PC-9 (cell line): ENCODE measurements at regions not wholly inside any gene's neighbourhood (a gene's known extent, or its start where the extent isn't known, plus 50 kb on each side); places are given as distances from the start of the nearest gene placed in this dataset.
A peak's percentile ranks its signal among the peaks of the same experiment; 100 is the strongest.
"Not testable (repeated sequence)": the region's sequence is repeated elsewhere in the genome, so short reads cannot be mapped to it uniquely, and the experiment has no call there.

Experiments used
- BruUV-seq: library from RNA; stranded (reverse); fragments of 400-500 nt; replicated peaks from 2 replicates; lab custom pipeline; 2021; lab: Mats Ljungman, UMichigan
- CTCF ChIA-PET: fragments of 300-600 bp; sonication (Branson Sonifier 250); formaldehyde crosslinking; loops from one replicate; lab custom pipeline; 2022; ENCODE audit warnings: antibody characterized with exemption; lab: Charles Lee
- POLR2A ChIA-PET: fragments of 300-600 bp; sonication (Branson Sonifier 250); formaldehyde crosslinking; loops from one replicate; lab custom pipeline; 2022; ENCODE audit warnings: antibody characterized with exemption; ENCODE audit not compliant: unreplicated experiment; lab: Charles Lee
- DNase-seq, 2 experiments: peaks; one replicate each; pipeline versions ENCODE4 v3.0.0 to v3.0.0-alpha.2; 2015 to 2022; ENCODE audit warnings: mixed read lengths in 1 of 2
- H2AFZ ChIP-seq: fragments of 200-600 bp; sonication (generic); 2 replicates; pipeline ENCODE4 v1.8.1; 2017; ENCODE audit warnings: antibody characterized with exemption
- H3F3A ChIP-seq: fragments of 200-600 bp; sonication (generic); 2 replicates; pipeline ENCODE4 v1.8.1; 2017; ENCODE audit warnings: antibody characterized with exemption, mild to moderate bottlenecking, low read depth; ENCODE audit not compliant: insufficient read depth
- H3K27ac ChIP-seq: fragments of 200-600 bp; sonication (generic); 2 replicates; pipeline ENCODE4 v1.6.1; 2016; ENCODE audit warnings: mixed run types
- H3K27me3 ChIP-seq: fragments of 200-600 bp; sonication (generic); 2 replicates; pipeline ENCODE4 v1.6.1; 2016; ENCODE audit warnings: low read depth, mixed run types; ENCODE audit not compliant: insufficient read depth
- H3K36me3 ChIP-seq: fragments of 200-600 bp; sonication (generic); 2 replicates; pipeline ENCODE4 v1.6.1; 2016; ENCODE audit warnings: low read depth, mixed run types
- H3K4me1 ChIP-seq: fragments of 200-600 bp; sonication (generic); replicated peaks from 2 replicates; pipeline ENCODE4 v1.6.1; 2016; ENCODE audit warnings: mixed run types; ENCODE audit not compliant: insufficient read depth
- H3K4me2 ChIP-seq: fragments of 200-600 bp; sonication (generic); 2 replicates; pipeline ENCODE4 v1.6.1; 2017; ENCODE audit warnings: mixed run types
- H3K4me3 ChIP-seq: fragments of 200-600 bp; sonication (generic); 2 replicates; pipeline ENCODE4 v1.6.1; 2016; ENCODE audit warnings: mixed run types
- H3K79me2 ChIP-seq: fragments of 200-600 bp; sonication (generic); 2 replicates; pipeline ENCODE4 v1.6.1; 2017; ENCODE audit warnings: low read depth, mixed run types
- H3K9me2 ChIP-seq: fragments of 200-600 bp; sonication (generic); 2 replicates; pipeline ENCODE4 v1.8.1; 2017; ENCODE audit warnings: mild to moderate bottlenecking; ENCODE audit not compliant: insufficient read depth
- H3K9me3 ChIP-seq: fragments of 200-600 bp; sonication (generic); 2 replicates; pipeline ENCODE4 v1.8.1; 2016; ENCODE audit warnings: low read depth; ENCODE audit not compliant: insufficient read depth
- H4K20me1 ChIP-seq: fragments of 200-600 bp; sonication (generic); 2 replicates; pipeline ENCODE4 v1.8.1; 2017; ENCODE audit not compliant: insufficient read depth
- CTCF ChIP-seq: fragments of 200-600 bp; sonication (generic); conservative IDR thresholded peaks from 2 replicates; pipeline ENCODE4 v1.6.1; 2017; ENCODE audit warnings: mixed run types, antibody characterized with exemption, mild to moderate bottlenecking, moderate library complexity
- EZH2 ChIP-seq: fragments of 200-600 bp; sonication (generic); IDR thresholded peaks from 2 replicates; pipeline ENCODE4 v1.8.0; 2017; ENCODE audit warnings: antibody characterized with exemption, low read depth
- intact Hi-C: fragments of 100-400 bp; cut with micrococcal nuclease; formaldehyde crosslinking; loops from one replicate; pipeline ENCODE4 v1.10.0; 2022; ENCODE audit not compliant: unreplicated experiment

GRCh38 chr2:175418224-175418835 is 236.8 kb upstream of the ATP5MC3 start:
- DNase-seq, result no peak
- no peak overlapping the region for H2AFZ ChIP-seq
- H3K4me1 ChIP-seq, result no peaks in the 10 kb centered on the region
- H3K9me3 ChIP-seq, result no peaks in the 10 kb centered on the region
- intact Hi-C loops, result loop anchor here (10.0 kb wide), 1 partner anchor 266 kb away; no protein-coding TSS in a partner anchor
- ChIA-PET CTCF (no interaction called here), POLR2A (no interaction called here)
- BruUV-seq, result no TSS peak
- no peak overlapping the region for H3K4me3 ChIP-seq
- H3K9me2 ChIP-seq, result no peaks in the 10 kb centered on the region
- no peaks in the 10 kb centered on the region for H3F3A ChIP-seq
- H3K27me3 ChIP-seq, result peaks cover 15% of the 10 kb centered on the region; the same call in 1 of the 2 replicates
- no peaks in the 10 kb centered on the region for H4K20me1 ChIP-seq
- H3K36me3 ChIP-seq, result no peaks in the 10 kb centered on the region
- H3K27ac ChIP-seq, result no peak overlapping the region
- H3K4me2 ChIP-seq, result no peak overlapping the region
- TF ChIP-seq EZH2, result no peak
- no peak for TF ChIP-seq CTCF
- H3K79me2 ChIP-seq, result no peaks in the 10 kb centered on the region

- no peaks in the 10 kb centered on the region for H4K20me1 ChIP-seq
- CTCF ChIA-PET, result no interaction called here
- no peak overlapping the region for H3K4me3 ChIP-seq
- H3K4me1 ChIP-seq, result no peaks in the 10 kb centered on the region
- no peak overlapping the region for H2AFZ ChIP-seq
- peaks cover 5% of the 10 kb centered on the region; the same call in 1 of the 2 replicates for H3K27me3 ChIP-seq
- TF ChIP-seq EZH2, result no peak
- peak; percentile 87 for TF ChIP-seq CTCF
- H3K36me3 ChIP-seq, result no peaks in the 10 kb centered on the region
- H3K79me2 ChIP-seq, result no peaks in the 10 kb centered on the region
- 0 out of 2 replicates have a peak overlapping the region, but pooled peaks have one; percentile 1 for H3K4me2 ChIP-seq
- intact Hi-C loops, result loop anchor here (1.0 to 10.0 kb wide), 3 partner anchors 270 to 682 kb away; no protein-coding TSS in a partner anchor
- BruUV-seq, result no TSS peak
- H3F3A ChIP-seq, result no peaks in the 10 kb centered on the region
- peak in 1 of 2 experiments; percentile 47 for DNase-seq
- no peaks in the 10 kb centered on the region for H3K9me3 ChIP-seq
- no peaks in the 10 kb centered on the region for H3K9me2 ChIP-seq
- POLR2A ChIA-PET, result no interaction called here
- H3K27ac ChIP-seq, result no peak overlapping the region
Observed at GRCh38 chr2:175414882-175415487, 233.5 kb upstream of the ATP5MC3 start.

- intact Hi-C loops, result loop anchor here (2.0 to 10.0 kb wide), 2 partner anchors 270 to 672 kb away; no protein-coding TSS in a partner anchor
- ChIA-PET CTCF (interaction anchor here (0.7 kb wide), 1 partner anchor 1224 kb away, joined by 3 read pairs; no protein-coding TSS in a partner anchor), POLR2A (interaction anchor here (0.9 kb wide), 1 partner anchor 682 kb away, joined by 3 read pairs; no protein-coding TSS in a partner anchor)
- H3K27ac ChIP-seq, result no peak overlapping the region
- no peak overlapping the region for H3K4me3 ChIP-seq
- H3K4me2 ChIP-seq, result 0 out of 2 replicates have a peak overlapping the region, but pooled peaks have one; percentile 1
- TF ChIP-seq EZH2 (no peak), CTCF (no peak)
- no TSS peak for BruUV-seq
- H3K27me3 ChIP-seq, result no peaks in the 10 kb centered on the region
- H4K20me1 ChIP-seq, result no peaks in the 10 kb centered on the region
- H3F3A ChIP-seq, result no peaks in the 10 kb centered on the region
- no peaks in the 10 kb centered on the region for H3K9me2 ChIP-seq
- no peak for DNase-seq
- no peaks in the 10 kb centered on the region for H3K36me3 ChIP-seq
- no peaks in the 10 kb centered on the region for H3K4me1 ChIP-seq
- H3K79me2 ChIP-seq, result no peaks in the 10 kb centered on the region
- no peaks in the 10 kb centered on the region for H3K9me3 ChIP-seq
- H2AFZ ChIP-seq, result no peak overlapping the region
Observed at GRCh38 chr2:175414191-175414881, 232.8 kb upstream of the ATP5MC3 start.

GRCh38 chr2:175410941-175411340 is 229.4 kb upstream of the ATP5MC3 start:
- H3K27ac ChIP-seq, H4K20me1 ChIP-seq, H3K9me2 ChIP-seq, H3K4me3 ChIP-seq, H3K9me3 ChIP-seq, POLR2A ChIA-PET, H3K4me1 ChIP-seq, H3F3A ChIP-seq, H2AFZ ChIP-seq, H3K79me2 ChIP-seq, H3K27me3 ChIP-seq, CTCF ChIA-PET, BruUV-seq, DNase-seq, H3K36me3 ChIP-seq, H3K4me2 ChIP-seq: not testable (repeated sequence)
- intact Hi-C loops, result loop anchor here (10.0 kb wide), 1 partner anchor 274 kb away; no protein-coding TSS in a partner anchor
